ENCODE measurements at regions not wholly inside any gene's neighbourhood (a gene's known extent, or its start where the extent isn't known, plus 50 kb on each side); places are given as distances from the start of the nearest gene placed in this dataset.

GRCh38 chr1:207217778-207218511 is 103.5 kb upstream of the CD55 start:
- Histone ChIP-seq H3K9me3 (peaks cover 0 to 10% of the 10 kb centered on the region in 2 donors), H3K4me1 (peaks cover 0 to 2% of the 10 kb centered on the region in 2 donors), H3K36me3 (no peaks in the 10 kb centered on the region), H3K4me3 (no peak overlapping the region), H3K27ac (peak overlapping the region; percentile 11 to 52), H3K27me3 (no peaks in the 10 kb centered on the region)
- TF ChIP-seq, protein P1, sequence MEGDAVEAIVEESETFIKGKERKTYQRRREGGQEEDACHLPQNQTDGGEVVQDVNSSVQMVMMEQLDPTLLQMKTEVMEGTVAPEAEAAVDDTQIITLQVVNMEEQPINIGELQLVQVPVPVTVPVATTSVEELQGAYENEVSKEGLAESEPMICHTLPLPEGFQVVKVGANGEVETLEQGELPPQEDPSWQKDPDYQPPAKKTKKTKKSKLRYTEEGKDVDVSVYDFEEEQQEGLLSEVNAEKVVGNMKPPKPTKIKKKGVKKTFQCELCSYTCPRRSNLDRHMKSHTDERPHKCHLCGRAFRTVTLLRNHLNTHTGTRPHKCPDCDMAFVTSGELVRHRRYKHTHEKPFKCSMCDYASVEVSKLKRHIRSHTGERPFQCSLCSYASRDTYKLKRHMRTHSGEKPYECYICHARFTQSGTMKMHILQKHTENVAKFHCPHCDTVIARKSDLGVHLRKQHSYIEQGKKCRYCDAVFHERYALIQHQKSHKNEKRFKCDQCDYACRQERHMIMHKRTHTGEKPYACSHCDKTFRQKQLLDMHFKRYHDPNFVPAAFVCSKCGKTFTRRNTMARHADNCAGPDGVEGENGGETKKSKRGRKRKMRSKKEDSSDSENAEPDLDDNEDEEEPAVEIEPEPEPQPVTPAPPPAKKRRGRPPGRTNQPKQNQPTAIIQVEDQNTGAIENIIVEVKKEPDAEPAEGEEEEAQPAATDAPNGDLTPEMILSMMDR (IDR thresholded peaks at IDR 0.05): no peak
- TF ChIP-seq POLR2A (IDR thresholded peaks at IDR 0.05) (no peak), POLR2AphosphoS5 (IDR thresholded peaks at IDR 0.05) (no peak)
- intact Hi-C loops (cut with DNase I; ENCODE audit: low total_unique reads): no loop called here
- DNase-seq (ENCODE audit: low spot score in 2 of 2): no peak

GRCh38 chr1:207218512-207219362 is 102.7 kb upstream of the CD55 start:
- intact Hi-C loops (cut with DNase I; ENCODE audit: low total_unique reads): no loop called here
- TF ChIP-seq, protein P1 (IDR thresholded peaks at IDR 0.05): no peak
- TF ChIP-seq POLR2A (IDR thresholded peaks at IDR 0.05): no peak
- no peak for TF ChIP-seq POLR2AphosphoS5 (IDR thresholded peaks at IDR 0.05)

DNA sequence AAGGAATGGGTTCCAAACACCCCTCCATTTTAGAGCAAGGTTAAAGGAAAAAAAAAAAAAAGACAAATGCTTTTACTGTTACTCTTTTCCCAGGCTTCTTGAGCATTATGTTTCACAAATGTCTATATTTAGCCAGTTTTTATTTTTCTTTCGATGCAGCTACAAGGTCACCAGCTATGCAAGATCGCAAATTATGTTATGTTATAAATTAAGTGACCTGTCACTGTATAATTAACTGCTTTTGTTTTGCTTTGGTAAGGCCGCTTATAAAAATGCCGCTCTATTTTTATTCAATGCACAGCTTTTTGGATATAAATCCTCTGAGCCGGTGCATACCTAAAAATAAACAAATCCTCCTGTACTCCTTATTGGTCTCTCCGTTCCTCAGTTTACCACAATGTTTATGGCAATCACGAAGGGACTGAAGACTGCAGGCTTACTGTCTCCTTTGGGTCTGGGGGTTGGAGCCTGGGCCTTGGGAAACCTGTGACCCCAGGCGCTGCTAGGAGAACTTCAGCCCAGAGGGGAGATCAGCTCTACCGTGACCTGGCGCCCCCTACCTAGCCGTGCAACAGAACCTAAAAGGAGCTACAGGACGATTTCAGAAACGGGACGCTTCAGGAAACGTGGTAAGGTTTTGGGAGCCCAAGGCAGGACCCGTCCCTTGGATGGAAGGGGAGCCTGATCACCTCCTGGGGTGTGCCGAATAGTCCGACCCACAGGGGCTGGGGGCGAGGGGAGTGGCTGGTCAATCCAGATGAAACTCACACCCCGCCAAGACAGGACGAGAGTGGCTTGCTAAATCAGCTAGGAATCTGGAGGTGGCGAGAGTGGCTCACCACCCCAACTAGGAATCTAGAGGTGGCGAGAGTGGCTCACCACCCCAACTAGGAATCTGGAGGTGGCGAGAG is 101.2 kb upstream of the CD55 start:
- DNase-seq (ENCODE audit: low spot score in 2 of 2): no peak
- Histone ChIP-seq H3K27ac (no peak overlapping the region), H3K4me3 (no peak overlapping the region), H3K9me3 (no peaks in the 10 kb centered on the region), H3K4me1 (peaks cover 0 to 2% of the 10 kb centered on the region in 2 donors), H3K27me3 (no peaks in the 10 kb centered on the region), H3K36me3 (no peaks in the 10 kb centered on the region)
- TF ChIP-seq, protein P1 (IDR thresholded peaks at IDR 0.05): no peak
- TF ChIP-seq POLR2AphosphoS5 (IDR thresholded peaks at IDR 0.05): no peak
- no peak for TF ChIP-seq POLR2A (IDR thresholded peaks at IDR 0.05)
- intact Hi-C loops (cut with DNase I; ENCODE audit: low total_unique reads): loop anchor here (5.0 kb wide), 1 partner anchor 1052 kb away; no protein-coding TSS in a partner anchor

More at GRCh38 chr1:207218512-207219362, 102.7 kb upstream of the CD55 start:
- Histone ChIP-seq H3K27me3 (no peaks in the 10 kb centered on the region), H3K27ac (peak overlapping the region; percentile 21 to 59), H3K9me3 (peaks cover 0 to 10% of the 10 kb centered on the region in 2 donors), H3K4me1 (peaks cover 0 to 2% of the 10 kb centered on the region in 2 donors), H3K36me3 (no peaks in the 10 kb centered on the region), H3K4me3 (no peak overlapping the region)
- DNase-seq (ENCODE audit: low spot score in 2 of 2): no peak

DNA sequence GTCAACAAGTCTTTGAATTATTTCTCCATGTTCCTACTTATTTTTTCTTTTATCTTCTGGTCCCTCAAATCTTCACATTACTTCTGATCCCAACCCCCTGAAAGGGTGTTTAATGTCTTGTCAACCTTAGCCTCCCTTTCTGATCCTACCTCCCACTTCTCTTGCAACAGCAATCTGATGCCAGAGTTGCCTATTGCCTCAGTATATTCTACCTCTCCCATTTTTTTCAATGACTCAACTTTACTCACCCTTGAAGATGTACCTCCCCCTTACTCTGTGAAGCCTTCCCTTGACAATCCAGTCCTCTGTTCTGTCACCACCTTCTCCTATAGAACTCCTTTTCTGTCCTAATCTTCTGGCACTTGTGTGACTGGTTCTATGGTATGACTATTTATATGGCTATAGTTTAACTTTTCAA is 99.5 kb upstream of the CD55 start:
- TF ChIP-seq POLR2AphosphoS5 (IDR thresholded peaks at IDR 0.05) (no peak), POLR2A (IDR thresholded peaks at IDR 0.05) (no peak)
- TF ChIP-seq, protein P1 (IDR thresholded peaks at IDR 0.05): no peak
- no peaks in the 10 kb centered on the region for H3K9me3 ChIP-seq
- intact Hi-C loops (cut with DNase I; ENCODE audit: low total_unique reads): loop anchor here (5.0 kb wide), 1 partner anchor 1050 kb away; no protein-coding TSS in a partner anchor
- H3K4me1 ChIP-seq: peaks cover 0 to 2% of the 10 kb centered on the region in 2 donors
- H3K27ac ChIP-seq: no peak overlapping the region
- no peak overlapping the region for H3K4me3 ChIP-seq
- no peaks in the 10 kb centered on the region for H3K27me3 ChIP-seq
- no peaks in the 10 kb centered on the region for H3K36me3 ChIP-seq
- no peak for DNase-seq (ENCODE audit: low spot score in 2 of 2)

Measured in breast epithelium (tissue), 4 donors.